GM18505 (cell line): ENCODE measurements at regions not wholly inside any gene's neighbourhood (a gene's known extent, or its start where the extent isn't known, plus 50 kb on each side); places are given as distances from the start of the nearest gene placed in this dataset.

ENCODE experiments used
- ATAC-seq: cut with Tn5 transposase; IDR thresholded peaks from one replicate; pipeline ENCODE4 v1.9.1; 2021; ENCODE audit not compliant: unreplicated experiment
- POLR2A ChIP-seq: IDR thresholded peaks from 4 replicates; pipeline ENCODE4 v1.6.1; 2011; ENCODE audit warnings: borderline replicate concordance; ENCODE audit not compliant: insufficient read depth, insufficient read length; ENCODE audit errors: extremely low read depth

DNA sequence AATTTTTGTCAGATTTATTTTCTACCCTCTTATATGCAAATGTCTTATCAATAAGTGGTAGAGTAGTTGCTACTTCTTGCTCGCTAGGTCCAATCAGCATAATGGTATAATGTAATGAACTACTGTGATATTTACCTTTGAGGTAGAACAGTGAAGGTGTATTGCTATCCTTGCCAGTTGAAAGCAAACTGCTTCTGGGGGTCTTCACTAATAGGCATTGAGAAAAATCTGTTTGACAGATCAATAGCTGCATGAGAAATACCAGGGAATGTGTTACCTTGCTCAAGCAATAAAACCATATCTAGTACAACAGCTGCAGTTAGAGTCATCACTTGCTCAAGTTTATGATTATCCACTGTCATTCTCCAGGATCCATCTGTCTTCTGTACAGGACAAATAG, 50.1 kb upstream of the EFEMP1 start:
- no peak for TF ChIP-seq POLR2A
- ATAC-seq: no peak

DNA sequence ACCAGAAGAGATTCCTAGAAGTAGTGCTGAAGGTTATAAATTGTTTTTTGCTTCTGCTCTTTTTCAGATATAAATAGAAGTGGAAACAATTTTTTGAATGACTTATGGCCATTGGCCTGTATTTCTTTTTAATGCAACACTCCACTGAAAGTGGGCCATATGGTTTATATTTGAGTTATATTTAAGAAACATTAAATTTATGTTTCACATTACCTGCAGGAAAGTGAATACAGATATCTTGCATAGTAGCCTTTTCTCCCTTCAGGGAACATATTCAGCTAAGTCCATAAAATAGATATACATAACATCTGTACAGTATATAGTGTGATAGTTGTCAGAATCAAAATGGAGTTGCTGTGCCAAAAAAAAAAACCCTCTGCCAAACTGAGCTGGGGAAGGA, 53.1 kb upstream of the EFEMP1 start:
- ATAC-seq: no peak
- no peak for TF ChIP-seq POLR2A

DNA sequence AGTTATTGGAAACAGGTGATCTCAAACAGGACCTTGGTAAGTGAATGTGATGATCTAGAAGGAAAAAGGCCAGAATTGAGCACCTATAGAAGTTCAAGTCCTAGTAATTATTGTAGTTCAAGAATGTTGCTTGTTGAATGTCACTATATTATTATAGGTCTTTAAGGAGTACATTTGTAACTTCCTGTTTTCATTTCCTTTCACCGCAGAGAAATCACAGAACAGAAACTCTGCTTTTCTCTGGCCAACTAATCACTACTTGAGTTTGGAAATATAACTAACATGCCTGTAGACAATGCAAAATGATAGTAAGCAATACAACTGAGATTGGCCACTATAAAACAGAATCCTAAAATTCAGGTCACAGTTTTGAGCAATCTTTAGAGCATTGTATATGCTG, 61.8 kb upstream of the EFEMP1 start:
- TF ChIP-seq POLR2A: no peak
- peak; percentile 97 for ATAC-seq

DNA sequence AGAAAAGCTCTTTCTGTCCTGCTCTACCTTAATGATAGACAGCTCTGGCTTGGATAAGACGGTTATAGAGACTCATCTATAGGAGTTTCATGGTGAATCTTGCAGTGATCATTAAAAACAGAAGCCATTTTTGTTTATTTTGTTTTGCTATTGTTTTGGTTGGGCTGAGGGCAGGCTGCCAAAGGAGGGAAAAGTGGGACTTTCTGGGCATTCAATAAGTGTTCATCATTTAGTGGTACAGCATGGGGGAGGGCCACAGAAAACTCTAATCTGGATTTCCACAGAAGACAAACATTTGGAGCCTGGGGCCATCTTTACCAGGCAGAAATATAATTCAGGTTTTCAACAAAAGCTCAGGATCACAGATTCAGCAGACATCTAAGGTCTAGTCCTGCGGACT, 62.4 kb upstream of the EFEMP1 start:
- no peak for ATAC-seq

DNA sequence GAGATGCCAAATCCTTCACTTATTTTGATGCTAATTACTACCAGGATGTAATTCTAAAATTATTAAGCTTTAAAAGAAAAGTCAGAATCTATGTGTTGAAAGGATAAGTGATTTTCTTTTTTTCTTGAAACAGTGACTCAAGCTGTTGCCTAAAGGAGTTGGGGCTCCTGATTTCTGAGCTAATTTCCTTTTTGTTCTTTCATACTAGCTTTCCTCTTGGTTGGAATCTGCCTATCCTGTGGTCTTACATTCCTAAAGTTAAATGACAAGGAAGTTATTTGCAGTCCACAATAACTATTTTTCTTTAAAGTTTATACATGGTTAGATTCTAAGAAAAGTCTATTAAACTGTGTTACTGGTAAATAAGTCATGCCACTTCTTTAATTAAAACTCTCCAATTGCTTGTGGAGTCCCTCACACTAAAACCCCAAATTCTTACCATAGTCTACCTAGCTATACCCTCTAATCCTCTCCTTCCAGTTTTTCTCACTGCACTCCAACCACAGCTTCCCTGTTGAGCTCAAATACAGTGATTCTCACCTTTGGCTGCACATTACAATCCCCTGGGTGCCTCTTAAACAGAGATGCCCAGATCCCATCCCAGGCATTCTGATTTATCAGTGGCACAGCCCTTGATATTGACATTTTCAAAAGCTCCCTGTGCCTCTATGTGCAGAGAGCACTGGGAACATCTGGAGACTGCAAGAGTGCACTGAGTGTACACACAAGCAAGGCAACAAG, 63.3 kb upstream of the EFEMP1 start:
- no peak for TF ChIP-seq POLR2A
- ATAC-seq: no peak

More for the DNA sequence above, 62.4 kb upstream of the EFEMP1 start:
- no peak for TF ChIP-seq POLR2A

DNA sequence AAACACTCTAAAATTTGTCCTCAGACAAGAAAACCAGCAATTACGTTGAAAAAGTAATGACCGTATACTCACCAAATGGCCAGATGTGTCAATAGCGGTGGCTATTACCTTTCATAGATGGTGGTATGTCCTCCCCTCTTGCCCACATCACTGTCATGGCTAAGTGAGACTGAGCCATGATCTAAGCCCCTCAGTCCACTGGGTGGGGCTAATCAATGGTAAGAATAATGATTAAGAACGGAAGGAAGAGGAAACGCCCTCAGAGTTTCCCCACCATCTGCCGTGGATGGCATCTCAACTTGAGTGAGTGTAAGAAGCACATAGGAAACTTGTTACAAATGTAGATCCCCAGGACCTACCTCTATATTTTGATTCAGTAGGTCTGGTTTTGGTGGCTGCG, 65.8 kb upstream of the EFEMP1 start:
- no peak for TF ChIP-seq POLR2A
- no peak for ATAC-seq

DNA sequence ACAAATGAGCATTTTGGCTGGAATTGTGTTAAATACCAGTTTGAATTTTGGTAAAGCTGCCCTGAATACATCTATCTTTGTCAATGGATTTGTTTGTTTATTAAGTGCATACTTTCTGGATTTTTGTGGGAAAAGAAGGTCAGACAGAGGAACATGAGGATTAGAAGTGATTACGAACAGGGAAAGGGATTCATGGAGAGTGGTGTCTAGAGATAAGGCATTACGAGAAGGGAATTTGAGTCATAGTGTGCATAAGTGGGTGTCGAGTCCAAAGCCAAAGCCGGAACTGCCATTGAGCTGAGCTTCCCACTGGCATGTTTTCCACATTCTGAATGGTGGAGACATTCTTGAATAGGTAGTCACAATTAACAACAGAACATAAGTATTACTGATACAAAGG, 68.9 kb upstream of the EFEMP1 start:
- TF ChIP-seq POLR2A: no peak
- no peak for ATAC-seq

DNA sequence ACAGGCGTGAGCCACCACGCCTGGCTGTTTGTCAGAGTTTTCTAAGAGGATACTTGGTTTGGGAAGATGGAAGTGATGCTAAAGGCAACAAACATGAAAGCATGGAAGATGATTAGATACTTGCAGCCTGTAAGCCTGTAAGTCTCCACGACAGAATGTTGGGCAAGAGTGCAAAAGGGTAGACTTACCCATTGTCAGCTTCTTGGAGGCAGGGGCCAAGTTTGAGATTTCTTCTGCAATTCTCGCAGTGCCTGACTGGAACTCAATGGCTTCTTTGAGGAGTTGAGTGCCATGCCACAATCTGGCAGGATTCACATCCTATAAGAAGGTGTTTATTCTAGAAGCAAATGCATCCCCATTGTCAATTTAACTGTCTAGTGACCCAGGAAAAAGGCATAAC, 70.1 kb upstream of the EFEMP1 start:
- ATAC-seq: no peak
- no peak for TF ChIP-seq POLR2A

DNA sequence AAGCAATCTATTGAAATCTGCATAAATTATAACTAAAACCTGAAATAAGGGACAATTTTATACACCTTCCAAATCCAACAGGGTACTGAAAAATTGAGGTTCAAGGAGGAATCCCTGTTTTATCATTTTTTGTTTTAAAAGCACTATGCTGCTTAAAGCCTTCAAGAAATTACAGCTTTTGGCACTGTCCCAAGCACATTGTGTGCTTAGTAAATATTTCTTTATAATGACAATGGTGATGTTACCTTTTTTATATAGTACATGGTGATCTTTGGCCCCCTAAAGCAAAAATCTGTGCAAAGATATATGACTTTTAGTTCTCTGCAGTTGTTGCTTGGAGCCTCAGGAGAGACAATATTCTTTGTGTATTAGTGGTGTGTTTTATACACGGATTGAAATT, 71.6 kb upstream of the EFEMP1 start:
- no peak for ATAC-seq
- TF ChIP-seq POLR2A: no peak

DNA sequence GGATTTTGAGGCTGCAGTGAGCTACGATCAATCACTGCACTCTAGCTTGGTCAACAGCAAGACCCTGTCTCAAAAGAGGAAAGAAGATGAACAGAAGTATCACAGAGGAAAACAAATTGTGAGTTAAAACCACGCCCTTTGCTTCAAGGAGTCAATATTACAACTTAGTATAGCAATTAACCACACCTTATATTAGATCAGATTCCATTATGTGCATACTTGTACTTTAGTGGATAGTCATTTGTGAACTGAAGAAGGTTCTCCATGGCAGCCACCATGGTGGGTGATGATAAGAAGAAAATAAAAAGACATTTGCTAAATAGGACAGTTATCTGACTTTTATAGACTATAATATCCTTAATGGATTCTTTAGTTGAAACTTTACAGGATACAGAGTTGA, 72.3 kb upstream of the EFEMP1 start:
- no peak for ATAC-seq
- TF ChIP-seq POLR2A: no peak

DNA sequence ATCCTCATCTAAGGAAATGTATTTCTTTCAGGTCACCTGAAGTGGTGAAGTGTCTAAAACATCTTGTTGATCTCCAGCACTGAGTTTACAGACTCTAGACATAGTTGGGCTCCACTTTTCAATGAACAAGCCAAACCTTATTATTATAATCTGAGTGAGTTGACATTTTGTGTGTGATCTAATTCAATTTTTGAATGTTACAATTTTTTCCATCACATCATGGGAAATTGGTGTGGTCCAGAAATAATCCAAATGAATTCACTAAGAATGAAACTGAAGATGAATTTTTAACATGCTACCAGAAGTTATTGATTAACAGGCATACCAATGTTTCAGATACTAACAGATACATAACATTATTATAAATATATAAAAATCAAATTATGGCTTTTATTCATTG, 75.6 kb upstream of the EFEMP1 start:
- no peak for ATAC-seq
- no peak for TF ChIP-seq POLR2A

DNA sequence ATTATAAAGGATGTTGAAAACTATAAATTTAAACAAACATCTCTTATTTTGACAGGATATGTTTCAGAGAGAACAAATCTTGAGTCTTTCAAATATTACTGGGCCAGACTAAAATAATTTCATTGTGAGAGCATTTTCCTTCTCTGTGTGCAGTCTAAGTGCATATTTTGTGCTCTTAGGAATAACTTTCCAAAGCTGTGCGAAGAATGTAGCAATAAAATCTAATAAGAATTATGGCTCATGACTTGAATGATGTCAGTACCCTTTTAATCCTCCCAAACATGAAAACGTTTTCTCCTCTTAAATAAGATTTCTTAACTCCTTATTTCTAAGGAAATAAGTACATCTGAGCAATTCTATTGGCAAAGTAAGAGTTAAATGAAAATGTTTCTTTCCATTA, 76.2 kb upstream of the EFEMP1 start:
- TF ChIP-seq POLR2A: no peak
- ATAC-seq: no peak

DNA sequence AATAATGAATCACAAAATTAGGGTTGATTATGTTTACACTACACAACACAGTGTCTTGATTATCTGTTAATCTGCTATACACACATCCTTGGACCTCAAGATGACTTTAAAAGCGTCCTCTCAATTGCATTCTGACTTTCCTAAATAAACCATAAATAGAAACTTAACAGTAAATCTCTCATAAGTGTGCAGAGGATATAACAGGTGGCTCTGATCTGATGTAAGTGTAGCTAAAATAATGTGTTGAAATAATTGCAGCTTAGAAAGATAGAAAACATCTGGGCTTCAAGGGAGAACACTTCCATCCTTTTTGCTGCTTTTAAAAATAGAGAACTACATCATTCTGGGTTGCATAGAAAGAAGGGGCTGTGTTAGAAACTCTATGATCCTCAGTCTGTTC, 78.4 kb upstream of the EFEMP1 start:
- no peak for TF ChIP-seq POLR2A
- no peak for ATAC-seq

DNA sequence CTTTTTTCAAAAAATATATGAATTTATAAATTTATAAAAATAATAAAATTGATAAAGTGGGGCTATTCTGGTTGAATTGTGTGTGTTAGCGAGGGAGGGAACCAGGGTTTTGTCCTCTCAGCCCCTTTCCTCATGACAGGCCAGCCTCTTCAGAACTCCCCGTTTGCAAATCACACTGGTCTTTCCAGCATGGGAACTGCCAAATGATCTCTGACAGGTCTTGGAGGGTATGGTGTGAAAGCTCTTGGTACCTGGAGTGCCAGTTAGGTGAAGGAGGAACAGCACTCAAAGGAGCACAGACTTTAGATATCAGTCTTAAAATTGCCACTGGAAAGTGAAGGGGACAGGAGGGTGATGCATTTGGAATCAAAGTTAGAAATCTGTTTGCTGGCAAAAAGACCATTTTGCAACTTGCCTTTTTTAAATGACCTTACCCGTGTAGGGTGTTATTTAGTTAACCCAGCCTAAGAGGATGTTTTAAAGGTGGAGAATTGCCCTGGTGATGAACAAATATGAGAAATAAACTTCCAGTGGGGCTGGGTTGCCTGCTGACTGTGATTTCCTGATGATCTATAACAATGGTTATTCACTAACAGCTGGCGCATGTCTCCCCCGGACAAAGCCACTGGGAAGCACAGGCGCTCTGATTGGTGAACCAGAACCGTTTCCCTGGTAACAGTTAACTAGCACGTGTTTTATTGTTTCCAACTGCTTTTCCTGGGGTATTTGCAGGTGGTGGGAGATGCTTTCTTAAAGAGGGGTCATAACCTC, 85.3 kb upstream of the EFEMP1 start:
- no peak for TF ChIP-seq POLR2A
- ATAC-seq: no peak

DNA sequence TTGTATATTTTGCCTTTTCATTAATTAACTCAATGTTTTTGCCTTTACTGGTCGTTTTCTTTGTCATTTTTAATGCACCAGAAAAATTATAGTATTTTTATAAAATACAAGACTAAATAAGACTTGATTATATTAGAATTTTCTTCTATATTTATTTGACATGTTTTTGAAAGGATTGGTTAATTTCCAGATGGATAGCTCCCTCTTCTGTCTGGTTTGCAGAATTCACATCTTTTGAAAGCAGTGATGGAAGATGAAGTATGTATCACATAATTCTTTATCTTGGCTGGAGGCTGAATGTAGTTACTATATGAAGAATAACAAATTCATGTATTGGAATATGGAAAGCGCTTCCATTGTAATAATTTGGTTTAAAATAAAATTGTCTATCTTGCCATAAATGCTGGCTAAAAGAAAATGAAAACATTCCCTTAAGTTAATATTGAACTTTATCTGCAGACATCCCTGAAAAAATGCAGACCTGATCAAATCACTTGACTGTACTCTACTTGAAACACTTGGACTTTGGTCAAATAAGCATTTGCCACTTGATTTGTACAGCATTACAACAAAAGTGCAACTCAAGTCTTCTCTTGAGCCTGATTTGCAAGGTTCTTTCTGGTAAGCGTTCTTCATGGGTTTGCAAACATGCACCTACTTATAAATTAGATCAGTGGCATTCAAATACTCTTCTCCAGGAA, 86.3 kb upstream of the EFEMP1 start:
- ATAC-seq: no peak
- no peak for TF ChIP-seq POLR2A

DNA sequence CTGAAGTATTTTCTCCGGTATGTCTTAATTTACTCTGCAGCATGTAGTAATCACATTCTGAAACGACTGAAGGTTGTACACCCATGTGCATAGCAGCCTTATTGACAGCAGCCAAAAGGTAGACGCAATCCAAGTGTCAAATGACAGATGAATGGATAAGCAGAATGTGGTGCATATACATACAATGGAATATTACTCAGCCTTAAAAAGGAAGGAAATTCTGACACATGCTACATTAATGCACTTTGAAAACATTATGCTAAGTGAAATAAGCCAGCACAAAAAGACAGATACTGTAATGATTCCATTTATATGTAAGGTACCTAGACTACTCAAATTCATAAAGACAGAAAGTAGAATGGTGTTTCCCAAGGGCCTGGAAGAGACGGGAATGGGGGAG, 88.0 kb upstream of the EFEMP1 start:
- no peak for ATAC-seq
- no peak for TF ChIP-seq POLR2A
